Activated CD4-positive, alpha-beta memory T cell treated with anti-CD3 and anti-CD28 coated beads for 36 hours (primary cell): ENCODE measurements at regions not wholly inside any gene's neighbourhood (a gene's known extent, or its start where the extent isn't known, plus 50 kb on each side); places are given as distances from the start of the nearest gene placed in this dataset.

ENCODE experiments used
- CTCF ChIA-PET: fragments of 350-600 bp; sonication (Branson Sonifier 250); formaldehyde crosslinking; loops from one replicate; lab custom pipeline; 2021; ENCODE audit warnings: antibody characterized with exemption, inconsistent platforms; lab: Charles Lee
- POLR2A ChIA-PET: fragments of 350-600 bp; sonication (Branson Sonifier 250); formaldehyde crosslinking; loops from one replicate; lab custom pipeline; 2021; ENCODE audit warnings: antibody characterized with exemption; lab: Charles Lee
- DNase-seq: peaks from one replicate; pipeline ENCODE4 v3.0.0-alpha.2; 2020
- H3K27ac Mint-ChIP-seq: one replicate; pipeline ENCODE4 v1.8.0; 2021; ENCODE audit warnings: mixed read lengths
- H3K27me3 Mint-ChIP-seq: one replicate; pipeline ENCODE4 v1.8.0; 2021; ENCODE audit warnings: mixed read lengths
- H3K36me3 Mint-ChIP-seq: one replicate; pipeline ENCODE4 v1.8.0; 2021; ENCODE audit warnings: mixed read lengths
- H3K4me1 Mint-ChIP-seq: one replicate; pipeline ENCODE4 v1.8.0; 2021; ENCODE audit warnings: low read depth, mixed read lengths
- H3K4me3 Mint-ChIP-seq: one replicate; pipeline ENCODE4 v1.8.0; 2021; ENCODE audit warnings: mild to moderate bottlenecking, mixed read lengths
- H3K9me3 Mint-ChIP-seq: one replicate; pipeline ENCODE4 v1.8.0; 2021; ENCODE audit warnings: mixed read lengths
- intact Hi-C: fragments of 100-400 bp; cut with micrococcal nuclease; formaldehyde crosslinking; loops from one replicate; pipeline ENCODE4 v1.15.1; 2023

GRCh38 chr1:104989012-104989411, 1239.3 kb downstream of the AMY1C start:
- Mint-ChIP-seq H3K9me3 (peaks cover 20% of the 10 kb centered on the region), H3K27me3 (no peaks in the 10 kb centered on the region), H3K36me3 (no peaks in the 10 kb centered on the region), H3K27ac (no peak overlapping the region), H3K4me1 (no peaks in the 10 kb centered on the region), H3K4me3 (no peak overlapping the region)
- intact Hi-C loops: no loop called here
- no peak for DNase-seq
- POLR2A ChIA-PET: no interaction called here
- CTCF ChIA-PET: no interaction called here

GRCh38 chr1:104991702-104992101, 1242.0 kb downstream of the AMY1C start:
- intact Hi-C loops: no loop called here
- H3K27me3 Mint-ChIP-seq: no peaks in the 10 kb centered on the region
- no peak for DNase-seq
- ChIA-PET CTCF (interaction anchor here (0.6 kb wide), 1 partner anchor 8 kb away, joined by 3 read pairs; no protein-coding TSS in a partner anchor), POLR2A (no interaction called here)
- H3K36me3 Mint-ChIP-seq: no peaks in the 10 kb centered on the region
- H3K4me3 Mint-ChIP-seq: no peak overlapping the region
- H3K27ac Mint-ChIP-seq: no peak overlapping the region
- H3K4me1 Mint-ChIP-seq: no peaks in the 10 kb centered on the region
- peaks cover 22% of the 10 kb centered on the region for H3K9me3 Mint-ChIP-seq

DNA sequence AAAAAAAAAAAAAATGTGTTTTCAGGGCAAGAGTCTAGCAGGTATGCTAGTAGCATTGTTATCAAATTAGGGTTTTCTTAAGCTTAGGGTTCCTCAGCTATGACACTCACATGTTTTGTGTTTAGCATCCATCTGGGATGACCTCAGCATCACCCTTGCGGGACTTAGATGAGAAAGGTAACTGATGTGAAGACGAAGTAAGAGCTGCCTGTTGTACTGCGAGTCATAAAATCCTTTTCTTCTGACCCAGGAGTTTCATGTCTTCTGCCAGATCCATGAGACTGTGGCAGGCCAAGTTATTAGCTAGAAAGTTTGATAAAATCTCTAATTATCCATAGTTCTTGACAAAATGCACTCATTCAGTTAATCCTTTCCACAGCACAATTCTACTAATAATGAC, 1251.1 kb downstream of the AMY1C start:
- no peaks in the 10 kb centered on the region for H3K27me3 Mint-ChIP-seq
- peaks cover 11% of the 10 kb centered on the region for H3K9me3 Mint-ChIP-seq
- H3K4me1 Mint-ChIP-seq: no peaks in the 10 kb centered on the region
- ChIA-PET CTCF (no interaction called here), POLR2A (no interaction called here)
- intact Hi-C loops: no loop called here
- H3K4me3 Mint-ChIP-seq: no peak overlapping the region
- DNase-seq: no peak
- no peak overlapping the region for H3K27ac Mint-ChIP-seq
- H3K36me3 Mint-ChIP-seq: no peaks in the 10 kb centered on the region

- intact Hi-C loops: no loop called here
- Mint-ChIP-seq H3K9me3 (peaks cover 11% of the 10 kb centered on the region), H3K36me3 (no peaks in the 10 kb centered on the region), H3K4me3 (no peak overlapping the region), H3K27me3 (no peaks in the 10 kb centered on the region), H3K4me1 (no peaks in the 10 kb centered on the region), H3K27ac (no peak overlapping the region)
- DNase-seq: no peak
- POLR2A ChIA-PET: no interaction called here
- CTCF ChIA-PET: no interaction called here
Measured at GRCh38 chr1:105004515-105004914, 1254.8 kb downstream of the AMY1C start.

DNA sequence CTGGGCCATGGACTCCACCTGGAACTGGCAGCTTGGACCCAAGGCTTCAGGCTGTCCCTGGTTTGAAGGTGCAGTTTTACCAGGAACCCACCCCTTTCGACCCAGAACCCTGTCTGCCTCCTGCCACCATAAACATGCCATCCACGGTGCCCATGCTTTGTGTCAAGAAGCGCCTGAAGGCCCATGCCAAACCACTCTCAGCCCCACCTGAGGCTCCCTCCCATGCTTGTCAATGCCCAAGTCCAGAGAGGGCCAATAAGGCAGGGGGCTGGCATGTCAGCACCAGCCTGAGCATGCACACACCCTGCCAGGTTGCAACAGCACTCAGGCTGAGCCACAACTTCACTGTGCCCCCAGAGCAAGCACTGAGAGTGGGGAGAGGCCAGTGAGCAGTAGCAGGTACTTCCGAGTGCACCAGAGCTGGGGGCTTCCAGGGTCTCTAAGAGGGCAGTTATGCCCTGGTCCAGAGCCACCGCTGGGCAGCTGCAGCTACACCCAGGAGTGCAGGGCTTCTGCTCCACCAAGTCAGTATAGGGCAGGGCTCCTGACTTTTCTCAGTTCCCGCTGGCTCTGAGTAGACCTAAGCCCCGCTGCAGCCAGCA, 1256.0 kb downstream of the AMY1C start:
- ChIA-PET POLR2A (no interaction called here), CTCF (no interaction called here)
- Mint-ChIP-seq H3K27ac (no peak overlapping the region), H3K4me1 (no peaks in the 10 kb centered on the region), H3K27me3 (no peaks in the 10 kb centered on the region), H3K4me3 (no peak overlapping the region), H3K36me3 (no peaks in the 10 kb centered on the region), H3K9me3 (peaks cover 6% of the 10 kb centered on the region)
- intact Hi-C loops: no loop called here
- DNase-seq: no peak

GRCh38 chr1:105017587-105017986, 1267.9 kb downstream of the AMY1C start:
- Mint-ChIP-seq H3K27ac (no peak overlapping the region), H3K9me3 (peaks cover 13% of the 10 kb centered on the region), H3K27me3 (no peaks in the 10 kb centered on the region), H3K4me3 (no peak overlapping the region), H3K4me1 (no peaks in the 10 kb centered on the region), H3K36me3 (no peaks in the 10 kb centered on the region)
- ChIA-PET CTCF (no interaction called here), POLR2A (no interaction called here)
- no peak for DNase-seq
- intact Hi-C loops: no loop called here

DNA sequence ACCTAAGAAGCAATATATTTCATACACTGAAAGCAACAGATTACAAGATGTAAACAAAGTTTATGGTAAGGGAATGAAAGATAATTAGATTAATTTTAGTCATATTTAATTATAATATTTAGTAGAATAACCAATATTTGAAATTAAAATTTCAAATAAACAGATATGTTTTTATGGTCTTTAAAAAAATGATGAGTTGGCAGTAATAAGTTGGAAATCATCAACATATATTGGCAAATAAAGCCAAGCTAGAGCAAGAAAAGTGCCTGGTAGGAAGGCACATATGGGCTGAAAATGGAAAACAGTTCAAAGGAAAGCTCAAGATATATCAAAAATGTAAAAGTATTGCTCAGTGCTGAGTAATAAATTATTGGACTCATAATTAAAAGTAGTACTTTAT, 1274.0 kb downstream of the AMY1C start:
- intact Hi-C loops: no loop called here
- Mint-ChIP-seq H3K4me1 (no peaks in the 10 kb centered on the region), H3K4me3 (no peak overlapping the region), H3K9me3 (peaks cover 21% of the 10 kb centered on the region), H3K27ac (no peak overlapping the region), H3K27me3 (no peaks in the 10 kb centered on the region), H3K36me3 (no peaks in the 10 kb centered on the region)
- POLR2A ChIA-PET: no interaction called here
- DNase-seq: no peak
- CTCF ChIA-PET: no interaction called here

GRCh38 chr1:105027838-105028471, 1278.3 kb downstream of the AMY1C start:
- DNase-seq: no peak
- POLR2A ChIA-PET: no interaction called here
- intact Hi-C loops: no loop called here
- CTCF ChIA-PET: no interaction called here
- no peaks in the 10 kb centered on the region for H3K36me3 Mint-ChIP-seq
- H3K27ac Mint-ChIP-seq: no peak overlapping the region
- no peak overlapping the region for H3K4me3 Mint-ChIP-seq
- peaks cover 25% of the 10 kb centered on the region for H3K9me3 Mint-ChIP-seq
- no peaks in the 10 kb centered on the region for H3K27me3 Mint-ChIP-seq
- no peaks in the 10 kb centered on the region for H3K4me1 Mint-ChIP-seq

DNA sequence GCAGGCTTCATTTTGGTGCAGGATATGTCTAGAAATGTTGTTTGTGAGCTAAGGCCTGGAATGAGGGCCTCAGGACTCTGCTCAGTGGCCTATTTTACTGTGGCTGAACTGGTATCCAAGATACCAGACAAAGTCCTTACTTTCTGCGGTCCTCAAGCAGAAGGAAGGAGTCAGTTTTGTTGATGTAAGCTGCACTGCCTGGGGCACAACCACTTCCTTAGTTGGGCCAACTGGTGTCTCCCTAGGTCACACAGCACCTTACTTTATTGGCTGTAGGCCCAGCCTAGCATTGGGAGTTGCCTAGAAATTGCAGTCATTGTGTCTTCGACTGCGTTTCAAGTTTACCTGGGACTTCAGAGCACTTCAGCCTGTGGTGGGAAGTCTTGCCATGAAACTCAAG, 1322.7 kb downstream of the AMY1C start:
- Mint-ChIP-seq H3K4me3 (no peak overlapping the region), H3K36me3 (no peaks in the 10 kb centered on the region), H3K27me3 (no peaks in the 10 kb centered on the region), H3K4me1 (no peaks in the 10 kb centered on the region), H3K9me3 (peaks cover 26% of the 10 kb centered on the region), H3K27ac (no peak overlapping the region)
- CTCF ChIA-PET: no interaction called here
- DNase-seq: no peak
- intact Hi-C loops: no loop called here
- POLR2A ChIA-PET: no interaction called here

- ChIA-PET CTCF (no interaction called here), POLR2A (no interaction called here)
- H3K27me3 Mint-ChIP-seq: no peaks in the 10 kb centered on the region
- H3K9me3 Mint-ChIP-seq: peaks cover 22% of the 10 kb centered on the region
- DNase-seq: no peak
- no peaks in the 10 kb centered on the region for H3K4me1 Mint-ChIP-seq
- H3K27ac Mint-ChIP-seq: no peak overlapping the region
- intact Hi-C loops: no loop called here
- no peak overlapping the region for H3K4me3 Mint-ChIP-seq
- no peaks in the 10 kb centered on the region for H3K36me3 Mint-ChIP-seq
Measured at GRCh38 chr1:105072850-105073249, 1323.2 kb downstream of the AMY1C start.

- no peak overlapping the region for H3K27ac Mint-ChIP-seq
- H3K9me3 Mint-ChIP-seq: peaks cover 20% of the 10 kb centered on the region
- intact Hi-C loops: no loop called here
- H3K27me3 Mint-ChIP-seq: no peaks in the 10 kb centered on the region
- ChIA-PET POLR2A (no interaction called here), CTCF (no interaction called here)
- no peak for DNase-seq
- H3K4me1 Mint-ChIP-seq: no peaks in the 10 kb centered on the region
- H3K4me3 Mint-ChIP-seq: no peak overlapping the region
- H3K36me3 Mint-ChIP-seq: no peaks in the 10 kb centered on the region
Measured at GRCh38 chr1:105073660-105074059, 1324.0 kb downstream of the AMY1C start.

GRCh38 chr1:105083611-105084010, 1333.9 kb downstream of the AMY1C start:
- ChIA-PET CTCF (no interaction called here), POLR2A (no interaction called here)
- Mint-ChIP-seq H3K27ac (no peak overlapping the region), H3K4me1 (no peaks in the 10 kb centered on the region), H3K27me3 (no peaks in the 10 kb centered on the region), H3K36me3 (no peaks in the 10 kb centered on the region), H3K9me3 (peaks cover 1% of the 10 kb centered on the region), H3K4me3 (no peak overlapping the region)
- DNase-seq: no peak
- intact Hi-C loops: no loop called here

- Mint-ChIP-seq H3K4me1 (no peaks in the 10 kb centered on the region), H3K9me3 (peaks cover 5% of the 10 kb centered on the region), H3K36me3 (no peaks in the 10 kb centered on the region), H3K27me3 (no peaks in the 10 kb centered on the region), H3K4me3 (no peak overlapping the region), H3K27ac (no peak overlapping the region)
- ChIA-PET POLR2A (no interaction called here), CTCF (no interaction called here)
- intact Hi-C loops: no loop called here
- DNase-seq: no peak
Measured at GRCh38 chr1:105087506-105087905, 1337.8 kb downstream of the AMY1C start.
